Bronchial epithelial cell (primary cell): ENCODE measurements at regions not wholly inside any gene's neighbourhood (a gene's known extent, or its start where the extent isn't known, plus 50 kb on each side); places are given as distances from the start of the nearest gene placed in this dataset.

Source experiments
- DNase-seq: peaks from one replicate; pipeline ENCODE4 v3.0.0-alpha.2; 2010; ENCODE audit warnings: low read depth
- FAIRE-seq: peaks from 2 replicates; lab custom pipeline; 2011; peaks lifted over from hg19 to GRCh38; lab: Jason Lieb, UNC
- H3K27me3 ChIP-seq: 2 replicates; pipeline ENCODE4 v1.5.1; 2011; ENCODE audit warnings: low read length; ENCODE audit not compliant: control insufficient read depth, insufficient read depth
- H3K36me3 ChIP-seq: 2 replicates; pipeline ENCODE4 v1.5.1; 2011; ENCODE audit warnings: low read length; ENCODE audit not compliant: control insufficient read depth, insufficient read depth
- H3K4me3 ChIP-seq: 2 replicates; pipeline ENCODE4 v1.5.1; 2011; ENCODE audit warnings: mild to moderate bottlenecking, low read depth, low read length, control low read depth
- CTCF ChIP-seq: IDR thresholded peaks from 2 replicates; pipeline ENCODE4 v1.5.1; 2011; ENCODE audit warnings: mild to moderate bottlenecking, moderate library complexity, low read length, control low read depth, inconsistent platforms; ENCODE audit not compliant: insufficient read depth, severe bottlenecking

- no peaks in the 10 kb centered on the region for H3K36me3 ChIP-seq
- peaks cover 5% of the 10 kb centered on the region for H3K27me3 ChIP-seq
- H3K4me3 ChIP-seq: no peak overlapping the region
- no peak for DNase-seq
- no peak for FAIRE-seq
- no peak for TF ChIP-seq CTCF
Observed at GRCh38 chr2:235334179-235334578, 159.7 kb upstream of the AGAP1 start.

GRCh38 chr2:235343156-235343774 lies 150.6 kb upstream of the AGAP1 start:
- Histone ChIP-seq H3K36me3 (no peaks in the 10 kb centered on the region), H3K4me3 (no peak overlapping the region), H3K27me3 (peaks cover 3% of the 10 kb centered on the region)
- no peak for TF ChIP-seq CTCF
- no peak for FAIRE-seq
- no peak for DNase-seq

GRCh38 chr2:235343869-235344268 lies 150.0 kb upstream of the AGAP1 start:
- no peaks in the 10 kb centered on the region for H3K36me3 ChIP-seq
- no peak for TF ChIP-seq CTCF

GRCh38 chr2:235345745-235346144 lies 148.1 kb upstream of the AGAP1 start:
- H3K4me3 ChIP-seq: no peak overlapping the region

More at GRCh38 chr2:235343869-235344268, 150.0 kb upstream of the AGAP1 start:
- peak; percentile 28 for FAIRE-seq
- no peak for DNase-seq
- H3K4me3 ChIP-seq: no peak overlapping the region
- H3K27me3 ChIP-seq: peaks cover 3% of the 10 kb centered on the region

GRCh38 chr2:235347691-235348090 lies 146.2 kb upstream of the AGAP1 start:
- FAIRE-seq: no peak
- H3K27me3 ChIP-seq: peaks cover 6% of the 10 kb centered on the region
- no peak for TF ChIP-seq CTCF
- no peak overlapping the region for H3K4me3 ChIP-seq
- H3K36me3 ChIP-seq: no peaks in the 10 kb centered on the region
- peak; percentile 75 for DNase-seq

More at GRCh38 chr2:235345745-235346144, 148.1 kb upstream of the AGAP1 start:
- FAIRE-seq (peak; percentile 13), DNase-seq (no peak)
- Histone ChIP-seq H3K36me3 (no peaks in the 10 kb centered on the region), H3K27me3 (peaks cover 4% of the 10 kb centered on the region)
- TF ChIP-seq CTCF: no peak

GRCh38 chr2:235348329-235348728 lies 145.5 kb upstream of the AGAP1 start:
- H3K36me3 ChIP-seq: no peaks in the 10 kb centered on the region
- H3K27me3 ChIP-seq: peaks cover 4% of the 10 kb centered on the region
- no peak overlapping the region for H3K4me3 ChIP-seq
- DNase-seq (no peak), FAIRE-seq (no peak)
- TF ChIP-seq CTCF: no peak
